GM18870 (cell line): ENCODE measurements at regions not wholly inside any gene's neighbourhood (a gene's known extent, or its start where the extent isn't known, plus 50 kb on each side); places are given as distances from the start of the nearest gene placed in this dataset.

ENCODE experiments used
- ATAC-seq: cut with Tn5 transposase; IDR thresholded peaks from one replicate; pipeline ENCODE4 v1.9.1; 2021; ENCODE audit warnings: moderate library complexity; ENCODE audit not compliant: unreplicated experiment

GRCh38 chr12:68499616-68500015, 111.1 kb upstream of the RAP1B start:
- ATAC-seq, result no peak

GRCh38 chr12:68501226-68501625, 109.5 kb upstream of the RAP1B start:
- ATAC-seq, result no peak

- no peak for ATAC-seq
These were observed 104.7 kb upstream of the RAP1B start for GRCh38 chr12:68505970-68506369.

GRCh38 chr12:68506619-68507018, 104.1 kb upstream of the RAP1B start:
- ATAC-seq, result no peak

GRCh38 chr12:68507657-68508056, 103.0 kb upstream of the RAP1B start:
- no peak for ATAC-seq

GRCh38 chr12:68508576-68508975, 102.1 kb upstream of the RAP1B start:
- no peak for ATAC-seq

- no peak for ATAC-seq
These were observed 101.5 kb upstream of the RAP1B start for GRCh38 chr12:68509242-68509641.

GRCh38 chr12:68510397-68510796, 100.3 kb upstream of the RAP1B start:
- ATAC-seq, result no peak

- ATAC-seq, result no peak
These were observed 95.8 kb upstream of the RAP1B start for GRCh38 chr12:68514807-68515411.

- no peak for ATAC-seq
These were observed 94.9 kb upstream of the RAP1B start for GRCh38 chr12:68515793-68516192.

GRCh38 chr12:68521321-68521839, 89.3 kb upstream of the RAP1B start:
- no peak for ATAC-seq

GRCh38 chr12:68521848-68522502, 88.7 kb upstream of the RAP1B start:
- no peak for ATAC-seq

GRCh38 chr12:68529466-68529865, 81.2 kb upstream of the RAP1B start:
- no peak for ATAC-seq

- ATAC-seq, result no peak
These were observed 80.8 kb upstream of the RAP1B start for GRCh38 chr12:68529869-68530268.

- no peak for ATAC-seq
These were observed 80.4 kb upstream of the RAP1B start for GRCh38 chr12:68530299-68530698.

GRCh38 chr12:68530965-68531364, 79.7 kb upstream of the RAP1B start:
- no peak for ATAC-seq

GRCh38 chr12:68532204-68532886, 78.4 kb upstream of the RAP1B start:
- ATAC-seq, result no peak

GRCh38 chr12:68532887-68533248, 77.8 kb upstream of the RAP1B start:
- ATAC-seq, result no peak

- ATAC-seq, result no peak
These were observed 76.6 kb upstream of the RAP1B start for GRCh38 chr12:68534108-68534507.

GRCh38 chr12:68536885-68537485, 73.7 kb upstream of the RAP1B start:
- no peak for ATAC-seq

GRCh38 chr12:68537571-68537970, 73.1 kb upstream of the RAP1B start:
- ATAC-seq, result no peak
